GM21360 (cell line): ENCODE measurements at regions not wholly inside any gene's neighbourhood (a gene's known extent, or its start where the extent isn't known, plus 50 kb on each side); places are given as distances from the start of the nearest gene placed in this dataset.
A peak's percentile ranks its signal among the peaks of the same experiment; 100 is the strongest.

Experiments used
- ATAC-seq: cut with Tn5 transposase; IDR thresholded peaks from one replicate; pipeline ENCODE4 v1.9.1; 2021; ENCODE audit warnings: mild to moderate bottlenecking, moderate library complexity; ENCODE audit not compliant: unreplicated experiment

DNA sequence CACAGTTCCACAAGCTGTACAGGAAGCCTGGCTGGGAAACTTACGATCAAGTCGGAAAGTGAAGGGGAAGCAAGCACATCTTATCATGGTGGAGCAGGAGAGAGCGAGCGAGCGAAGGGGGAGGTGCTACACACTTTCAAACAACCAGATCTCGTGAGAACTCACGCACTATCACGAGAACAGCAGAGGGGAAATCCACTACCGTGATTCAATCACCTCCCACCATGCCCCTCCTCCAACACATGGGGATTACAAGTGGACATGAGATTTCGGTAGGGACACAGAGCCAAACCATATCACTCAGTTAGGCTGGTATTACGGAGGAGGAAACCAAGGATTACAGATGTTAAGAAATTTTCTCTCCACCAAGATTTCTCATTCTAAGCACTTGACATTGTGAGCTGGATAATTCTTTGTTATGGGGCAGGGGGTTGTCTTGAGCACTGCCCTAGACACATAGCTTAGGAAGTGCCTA lies 262.0 kb upstream of the G2E3 start:
- ATAC-seq = no peak

DNA sequence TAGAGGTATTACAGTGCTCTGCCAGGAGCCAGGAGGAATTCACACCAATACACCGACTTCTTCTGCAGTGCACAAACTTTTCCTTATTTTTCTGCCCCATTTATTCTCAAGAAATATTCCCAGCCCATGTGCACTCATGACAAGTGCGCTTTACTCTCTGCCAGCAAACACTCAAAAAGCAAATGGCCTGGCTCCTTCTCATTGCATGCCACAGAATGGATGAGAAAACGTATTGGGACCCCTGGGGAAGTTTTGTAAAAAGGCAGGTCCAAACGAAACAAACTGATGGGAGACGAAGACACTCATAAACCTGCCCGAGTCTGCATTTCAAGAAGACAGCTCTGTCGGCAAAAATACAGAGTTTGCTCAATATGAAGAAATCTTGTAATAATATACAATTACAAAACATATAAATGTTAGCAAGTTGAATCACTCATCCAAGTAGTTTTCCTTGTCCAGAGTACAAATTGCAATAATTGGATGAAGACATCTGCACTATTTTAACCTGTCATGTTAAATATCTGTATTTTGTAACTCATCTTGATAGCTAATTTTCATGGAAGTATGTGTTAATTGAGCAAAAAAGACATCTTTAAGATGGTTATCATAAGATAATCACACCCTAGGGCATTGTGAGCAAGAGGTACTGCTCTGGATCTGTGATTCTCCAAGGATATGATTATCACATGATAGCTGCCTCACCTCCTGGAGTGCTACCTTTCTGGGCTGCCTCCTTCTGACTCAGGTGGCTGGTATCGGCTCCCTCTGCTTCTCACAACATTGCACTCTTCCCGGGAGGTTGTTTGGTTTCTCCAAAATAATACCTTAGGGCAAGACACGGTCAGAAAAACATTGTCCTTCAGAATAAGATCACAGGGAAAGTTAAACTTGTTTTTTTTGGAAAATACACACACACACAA lies 260.8 kb upstream of the G2E3 start:
- no peak for ATAC-seq

DNA sequence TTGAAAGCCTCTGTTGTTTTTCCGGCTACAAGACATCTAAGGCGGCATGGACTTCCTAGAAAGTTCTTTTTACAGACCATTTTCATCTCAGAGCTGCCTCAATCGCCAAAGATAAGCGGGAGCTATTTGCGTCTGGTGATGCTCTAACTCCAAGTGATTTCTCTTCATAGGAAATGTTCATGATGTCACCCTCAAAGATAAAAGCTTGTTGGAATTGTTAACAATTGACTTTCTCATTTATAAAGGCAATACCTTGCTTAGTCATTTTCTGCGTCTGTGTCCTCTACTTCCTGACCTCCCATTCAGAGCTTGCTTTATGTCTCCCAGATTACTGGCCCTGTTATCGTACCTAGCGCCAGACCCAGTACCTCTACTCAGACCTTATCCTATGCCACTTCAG lies 259.0 kb upstream of the G2E3 start:
- no peak for ATAC-seq

DNA sequence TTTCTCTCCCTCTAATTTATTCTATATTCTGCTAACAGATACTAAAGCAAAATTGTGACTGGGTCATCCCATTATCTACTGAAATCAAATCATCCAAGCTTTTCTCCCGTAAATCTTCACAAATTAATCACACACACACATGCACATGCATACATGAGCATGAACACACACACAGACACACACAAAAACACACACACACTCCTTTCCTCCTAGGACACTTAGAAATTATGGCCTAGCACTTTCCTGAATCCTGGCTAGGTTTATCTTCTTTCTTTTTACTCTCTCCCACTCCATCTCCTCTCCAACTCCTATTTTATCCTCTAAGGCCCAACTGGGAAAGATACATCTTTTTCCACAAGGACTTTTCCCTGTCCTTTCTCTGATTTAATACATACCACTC lies 255.6 kb upstream of the G2E3 start:
- ATAC-seq = no peak

DNA sequence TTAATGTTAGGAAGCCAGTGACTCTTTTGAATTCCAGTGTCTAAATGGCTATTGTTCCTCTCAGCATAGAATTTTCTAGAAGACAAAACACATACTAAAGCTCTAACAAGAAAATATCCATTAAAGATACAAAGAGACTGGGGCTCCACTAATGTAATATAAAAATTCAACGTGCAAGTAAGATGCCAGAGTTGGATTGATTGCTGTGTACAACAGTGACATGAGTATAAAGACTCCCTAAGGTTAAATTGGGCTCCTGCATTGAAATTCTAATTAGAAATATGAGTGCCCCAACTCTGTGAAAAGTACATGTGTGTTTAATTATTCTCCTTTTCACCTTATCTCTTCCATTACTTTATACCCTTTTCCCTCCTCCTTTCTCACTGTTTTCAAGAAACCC lies 253.6 kb upstream of the G2E3 start:
- ATAC-seq = no peak

DNA sequence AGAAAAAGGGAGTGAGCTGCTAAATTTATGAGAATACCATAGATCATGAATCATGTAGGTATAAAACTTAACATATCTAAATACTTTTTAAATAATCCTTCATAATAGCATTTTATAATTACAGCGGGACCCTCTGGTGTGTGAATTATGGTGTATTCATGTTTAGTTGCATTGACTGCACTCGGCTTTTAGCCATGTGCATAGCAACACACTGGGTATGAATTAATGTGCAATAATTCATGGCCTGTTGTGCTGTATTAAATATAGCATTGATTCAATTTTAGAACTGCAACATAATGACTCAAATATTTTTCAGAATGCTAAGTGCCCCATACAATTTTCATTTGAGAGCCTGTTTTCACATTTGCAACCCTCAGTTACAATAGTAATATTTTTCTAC lies 249.6 kb upstream of the G2E3 start:
- no peak for ATAC-seq

DNA sequence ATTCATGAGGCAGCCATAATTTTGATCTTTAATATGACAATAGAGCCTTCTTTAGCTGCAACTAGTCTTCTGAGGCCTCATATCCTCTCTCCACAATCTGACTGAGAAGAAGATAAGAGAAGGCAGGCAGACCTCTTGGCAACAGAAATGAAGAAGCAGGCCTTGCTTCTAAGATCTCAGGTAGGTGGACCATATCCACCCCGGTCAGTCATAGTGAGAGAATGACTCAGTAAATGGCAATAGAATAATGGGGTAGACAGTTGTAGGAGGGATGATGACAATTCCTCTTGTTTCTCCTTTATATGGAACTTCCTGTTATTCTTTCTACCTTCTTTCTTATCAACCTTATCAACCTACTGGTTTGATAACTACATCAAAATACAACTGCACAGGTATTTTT lies 246.7 kb upstream of the G2E3 start:
- no peak for ATAC-seq

DNA sequence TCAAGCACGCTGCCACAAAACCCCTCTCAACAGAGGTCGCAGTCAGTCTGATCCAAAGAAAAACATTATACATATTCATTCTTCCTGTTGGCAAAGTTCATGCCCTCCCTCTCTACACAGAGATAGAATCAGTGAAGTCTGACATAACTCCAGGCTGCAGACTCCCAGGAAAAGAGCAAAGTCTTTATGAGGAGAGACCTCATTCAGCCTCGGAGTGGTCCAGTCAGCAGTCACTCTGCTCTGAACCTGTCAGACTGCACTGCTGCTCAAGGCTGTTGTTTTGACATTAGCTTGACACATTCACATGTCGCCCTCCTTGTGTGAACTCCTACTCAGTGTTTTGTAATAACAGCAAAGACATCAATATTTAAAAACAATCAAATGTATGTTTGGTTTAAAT lies 241.2 kb upstream of the G2E3 start:
- ATAC-seq = no peak

DNA sequence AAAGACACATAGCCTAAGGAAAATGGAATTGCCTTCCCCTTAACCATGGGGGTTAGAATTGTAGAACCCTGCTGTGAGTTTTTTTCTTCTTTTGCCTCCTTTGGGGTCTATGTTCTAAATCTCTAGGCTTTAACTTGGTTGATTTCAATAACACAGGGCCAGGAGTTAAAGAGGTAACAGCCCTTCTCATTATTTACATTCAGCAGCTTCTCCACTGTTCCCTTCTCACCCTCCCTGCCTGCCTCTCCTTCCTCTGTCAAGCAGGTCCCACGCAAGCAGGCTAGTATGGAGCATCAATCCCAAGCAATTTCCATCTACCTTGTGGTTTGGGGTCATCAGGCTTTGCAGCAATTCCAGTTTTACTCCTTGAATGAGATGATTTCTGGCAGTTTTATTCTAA lies 236.1 kb upstream of the G2E3 start:
- ATAC-seq = no peak

DNA sequence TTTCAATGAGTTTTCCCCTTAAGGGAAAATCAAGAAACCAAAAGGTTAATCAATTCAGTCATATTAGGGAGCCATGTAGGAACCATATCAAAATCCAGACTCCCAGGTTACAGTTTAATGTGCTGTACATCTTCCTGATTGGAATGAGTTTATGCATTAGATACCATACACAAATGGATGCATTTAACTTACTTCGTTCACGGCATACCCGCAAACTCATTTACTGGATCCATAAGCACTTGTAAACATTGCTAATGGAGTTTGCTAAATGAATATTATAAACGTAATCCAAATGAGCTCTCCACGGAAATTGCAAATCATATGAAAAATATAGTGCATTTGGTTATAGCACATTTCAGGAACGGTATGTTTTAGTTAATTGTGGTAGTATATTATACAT lies 228.9 kb upstream of the G2E3 start:
- no peak for ATAC-seq

DNA sequence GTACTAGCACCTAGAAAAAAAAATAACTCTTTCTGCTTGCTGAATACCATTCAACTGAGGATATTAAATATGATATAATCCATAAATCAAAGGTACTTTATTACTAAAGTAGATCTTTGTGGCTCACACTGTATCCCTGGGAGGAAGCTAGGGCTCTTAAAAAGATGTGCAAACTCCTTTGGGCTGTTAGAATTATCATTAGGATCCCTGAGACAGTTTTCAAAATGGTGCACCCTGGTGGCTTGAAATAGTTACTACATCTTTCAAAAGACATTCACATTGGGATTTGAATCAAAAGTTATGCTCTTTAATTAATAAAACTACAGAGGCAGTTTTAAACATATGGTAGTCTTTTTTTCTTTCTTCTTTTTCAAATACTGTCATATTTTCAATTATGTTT lies 228.5 kb upstream of the G2E3 start:
- ATAC-seq = no peak

DNA sequence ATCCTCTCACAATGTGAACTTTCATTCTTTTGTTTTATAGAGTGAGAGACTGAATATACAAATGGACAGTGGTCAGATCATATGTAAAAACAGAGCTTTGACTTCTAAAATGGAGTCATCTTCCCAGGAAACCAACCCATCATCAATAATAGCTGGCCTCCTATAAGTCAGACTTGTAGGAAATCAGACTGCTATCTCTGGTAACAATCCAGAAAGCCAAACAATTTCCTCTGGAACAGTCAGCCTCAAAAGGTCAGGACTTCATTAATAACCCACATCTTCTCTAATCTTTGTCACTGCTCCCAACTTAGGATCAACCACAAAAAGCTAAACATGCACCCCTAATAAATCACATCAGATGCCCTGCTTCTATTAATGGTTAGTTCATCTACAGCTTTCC lies 227.9 kb upstream of the G2E3 start:
- no peak for ATAC-seq

DNA sequence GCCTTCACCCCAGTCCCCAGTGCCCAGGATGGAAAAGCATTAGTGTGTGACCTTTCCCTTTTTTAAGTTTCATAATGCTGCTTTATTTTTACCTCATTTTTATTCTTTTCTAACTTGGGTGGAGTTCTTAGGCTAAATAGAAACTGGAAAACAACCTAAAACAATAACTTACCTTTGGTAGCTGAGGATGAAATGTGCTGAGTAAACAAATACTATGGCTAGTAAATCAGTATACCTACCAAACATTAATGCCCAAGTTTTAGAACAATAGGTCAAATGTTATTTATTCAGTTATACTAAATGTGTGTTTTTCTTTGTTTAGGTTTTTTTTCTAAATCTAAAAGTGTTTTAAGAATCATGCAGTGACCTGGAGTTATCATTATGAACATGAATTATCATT lies 226.6 kb upstream of the G2E3 start:
- no peak for ATAC-seq

DNA sequence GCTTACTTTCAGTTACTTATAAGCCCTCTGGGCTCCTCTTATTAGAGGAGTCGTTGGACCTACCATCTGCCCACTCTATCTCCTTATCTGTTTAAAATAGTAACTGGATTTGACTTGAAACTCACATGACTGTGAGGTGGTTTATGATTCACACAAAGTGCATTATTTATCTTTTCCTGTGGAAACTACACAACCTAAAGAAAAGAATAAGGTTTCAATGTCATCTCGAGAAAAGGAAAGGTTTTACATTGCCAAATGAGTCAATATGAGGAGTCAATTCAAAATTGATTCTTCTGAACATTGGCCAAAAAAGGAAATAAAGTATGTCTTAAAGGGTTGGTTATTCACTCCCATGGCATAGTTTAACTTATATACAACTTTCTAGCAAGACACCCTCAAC lies 225.0 kb upstream of the G2E3 start:
- no peak for ATAC-seq

DNA sequence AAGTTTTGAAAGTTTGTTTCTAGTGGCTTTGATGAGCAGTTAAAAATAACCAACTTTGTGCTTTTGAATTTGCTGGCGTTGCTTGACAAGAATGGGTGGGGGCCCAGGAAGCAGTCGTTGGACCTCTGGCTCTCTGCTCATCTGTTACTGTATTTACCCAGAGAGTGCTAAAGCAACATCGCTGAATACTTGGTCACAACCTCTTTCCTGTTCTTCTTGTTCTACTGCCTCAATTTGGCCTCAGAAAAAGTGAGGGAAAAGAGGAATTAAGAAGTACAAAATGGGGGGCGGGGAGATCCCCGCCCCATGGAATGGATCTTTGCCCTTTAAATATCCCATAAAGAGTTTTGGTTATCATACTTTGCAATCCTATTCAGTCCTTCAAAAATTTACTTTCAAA lies 221.5 kb upstream of the G2E3 start:
- no peak for ATAC-seq

DNA sequence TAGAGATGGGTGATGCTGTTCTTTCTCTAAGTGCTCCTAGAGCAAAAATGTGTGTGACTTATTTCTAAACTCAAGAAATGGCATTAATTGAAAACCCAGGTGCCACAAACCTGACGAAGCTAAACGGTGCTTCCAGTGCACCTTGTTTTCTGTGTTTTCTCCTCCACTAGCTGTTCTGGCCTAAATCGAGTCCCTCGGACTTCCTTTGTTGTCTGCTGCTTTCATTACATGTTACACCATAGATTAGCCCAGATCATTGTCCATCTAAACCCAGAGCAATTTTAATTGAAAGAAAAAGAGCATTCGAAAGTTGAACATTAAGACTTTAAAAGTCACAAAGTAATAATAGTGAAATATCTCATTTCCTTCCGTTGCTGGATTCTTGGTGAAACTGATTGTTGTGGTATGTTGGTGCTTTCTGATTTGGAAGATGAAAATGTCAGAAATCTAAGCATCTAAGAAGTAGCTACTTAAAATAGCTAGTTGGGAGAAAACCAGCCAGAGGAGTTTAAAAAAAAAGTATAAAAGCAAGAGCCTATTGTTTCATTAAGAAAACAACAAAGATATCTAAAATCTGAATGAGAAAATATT lies 219.6 kb upstream of the G2E3 start:
- no peak for ATAC-seq

DNA sequence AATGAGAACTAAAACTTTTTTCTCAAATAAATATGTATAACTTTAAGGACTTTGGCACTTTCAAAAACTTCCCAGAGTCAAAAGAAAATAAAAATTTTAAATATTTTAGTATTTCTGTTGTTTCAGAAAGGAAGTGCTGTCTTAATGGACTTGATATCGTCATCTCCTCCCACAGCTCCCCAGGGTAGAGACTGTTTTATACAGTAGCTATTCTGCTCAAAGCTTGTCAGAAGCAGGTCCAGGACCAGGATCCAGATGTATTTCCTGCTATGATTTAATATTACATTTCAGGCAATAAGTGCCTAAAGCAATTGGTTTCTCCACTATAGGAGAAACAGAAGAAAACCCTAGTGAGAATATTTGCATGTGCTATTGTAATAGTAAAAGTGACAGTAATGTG lies 218.5 kb upstream of the G2E3 start:
- no peak for ATAC-seq

DNA sequence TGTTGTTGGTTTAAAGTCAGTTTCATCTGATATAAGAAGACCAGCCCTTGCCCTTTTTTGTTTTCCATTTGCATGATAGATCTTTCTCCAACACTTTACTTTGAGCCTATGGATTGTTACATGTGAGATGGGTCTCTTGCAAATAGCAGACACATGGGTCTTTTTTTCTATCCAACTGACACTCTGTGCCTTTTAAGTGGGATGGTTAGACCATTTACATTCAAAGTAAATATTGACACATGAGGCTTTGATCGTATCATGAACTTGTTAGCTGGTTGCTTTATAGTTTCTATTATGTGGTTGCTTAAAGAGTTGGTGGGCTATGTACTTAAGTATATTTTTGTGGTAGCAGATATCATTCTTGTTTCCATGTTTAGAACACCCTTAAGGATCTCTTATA lies 213.4 kb upstream of the G2E3 start:
- no peak for ATAC-seq

DNA sequence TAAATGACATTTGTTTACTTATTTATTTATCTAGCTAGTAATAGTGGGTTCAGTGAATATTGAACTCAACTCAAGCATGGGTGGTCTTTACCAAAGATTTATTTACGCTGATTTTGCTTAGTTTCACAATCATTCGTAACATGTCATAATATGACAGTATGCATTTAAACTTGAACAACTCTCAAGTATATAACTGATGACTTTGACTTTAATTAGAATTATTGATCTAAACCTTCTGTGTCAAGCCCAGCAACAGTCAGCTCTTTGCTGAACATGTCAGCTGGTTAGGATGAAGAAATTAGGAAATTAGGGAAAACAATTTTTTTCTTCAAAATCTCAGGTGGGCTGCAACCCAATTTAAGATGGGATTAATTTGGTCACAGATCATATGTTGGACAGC lies 210.5 kb upstream of the G2E3 start:
- ATAC-seq = no peak

DNA sequence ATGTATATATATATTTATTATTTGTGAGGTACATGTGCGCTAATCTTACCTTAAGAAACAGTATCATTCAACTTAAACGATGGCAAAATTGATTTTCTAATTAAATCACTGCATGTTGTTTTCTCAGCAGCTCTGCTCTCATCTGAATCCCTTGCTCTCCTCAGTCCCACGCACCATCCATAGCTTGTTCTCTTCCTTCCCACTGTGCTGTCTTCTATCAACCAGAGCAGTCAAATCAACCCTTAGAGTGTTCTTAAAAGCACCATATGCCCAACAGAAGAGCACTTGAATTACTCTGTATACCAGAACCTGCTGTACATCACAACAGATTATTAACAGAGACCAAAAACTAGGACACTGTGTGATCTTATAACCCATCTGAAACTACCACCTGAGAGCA lies 209.4 kb upstream of the G2E3 start:
- ATAC-seq = no peak

DNA sequence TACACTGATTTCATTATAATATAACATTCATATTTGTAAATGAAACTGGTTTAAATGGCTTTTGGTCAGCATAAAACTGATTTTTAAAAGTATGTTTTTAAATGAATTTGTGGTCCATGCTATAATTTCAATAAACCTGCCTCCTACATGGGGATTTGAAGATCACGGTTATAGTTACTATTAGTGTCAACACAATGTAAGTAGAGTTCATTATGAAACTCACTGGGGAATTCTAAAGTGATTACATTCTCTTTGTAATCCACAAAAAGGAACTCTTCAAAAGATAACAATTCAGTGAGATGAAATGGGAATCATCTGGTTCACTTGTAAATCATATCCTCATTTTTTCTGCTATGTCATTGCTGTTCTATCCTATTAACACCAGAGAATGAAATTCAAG lies 204.5 kb upstream of the G2E3 start:
- no peak for ATAC-seq

DNA sequence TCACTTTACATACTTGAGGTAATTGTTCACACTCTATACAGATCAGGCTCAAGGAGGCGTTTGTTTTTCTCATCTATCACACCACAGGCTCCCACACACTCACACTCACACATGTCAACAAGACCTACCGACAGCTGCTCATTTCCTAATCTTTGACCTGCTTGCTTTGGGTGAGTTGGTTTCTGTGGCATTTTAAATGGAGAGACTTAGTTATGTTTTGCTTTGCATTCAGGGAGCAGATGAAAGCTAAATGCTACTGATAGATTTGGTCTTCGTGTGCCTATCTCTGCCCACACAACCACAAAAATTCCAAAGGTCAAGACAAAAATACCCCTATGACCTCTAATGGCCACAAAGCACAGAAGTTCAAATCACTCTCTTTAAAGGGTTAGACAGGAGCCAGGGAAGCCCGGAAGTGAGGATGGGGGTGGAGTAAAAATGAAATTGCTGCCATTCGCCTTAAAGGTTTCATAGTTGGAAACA lies 203.5 kb upstream of the G2E3 start:
- ATAC-seq = peak; percentile 62
